NT2/D1 (cell line): ENCODE measurements at regions not wholly inside any gene's neighbourhood (a gene's known extent, or its start where the extent isn't known, plus 50 kb on each side); places are given as distances from the start of the nearest gene placed in this dataset.

Source experiments
- SUZ12 ChIP-seq: IDR thresholded peaks from 2 replicates; pipeline ENCODE4 v1.6.1; 2011; ENCODE audit not compliant: insufficient read length, insufficient read depth; ENCODE audit errors: extremely low read depth
- ZNF274 ChIP-seq: IDR thresholded peaks from 2 replicates; pipeline ENCODE4 v1.6.1; 2011; ENCODE audit warnings: mild to moderate bottlenecking, low read depth, low read length

DNA sequence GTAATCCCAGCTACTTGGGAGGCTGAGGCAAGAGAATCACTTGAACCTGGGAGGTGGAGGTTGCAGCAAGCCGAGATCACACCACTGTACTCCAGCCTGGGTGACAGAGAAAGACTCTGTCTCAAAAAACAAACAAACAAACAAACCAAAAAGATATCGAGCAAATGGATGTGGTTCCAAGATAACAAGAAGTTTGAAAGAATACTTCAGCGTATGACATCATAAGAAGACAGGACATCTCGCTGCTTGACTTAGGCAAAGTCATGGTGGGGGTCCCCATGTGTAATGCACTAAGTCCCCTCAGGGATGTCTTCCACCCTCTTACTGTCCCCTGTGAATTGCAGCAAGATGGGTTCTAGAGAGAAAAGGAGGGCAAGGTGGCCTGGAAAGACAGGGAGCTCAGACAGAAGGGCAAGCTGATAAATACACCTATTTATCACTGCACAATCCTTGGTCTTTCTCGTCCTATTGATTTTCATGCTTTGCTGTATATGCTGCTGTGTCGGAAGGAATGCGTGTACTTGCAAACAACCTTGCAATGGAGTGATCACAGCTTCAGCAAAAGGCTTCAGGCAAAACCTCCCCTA is 115.0 kb downstream of the BDH1 start:
- TF ChIP-seq SUZ12 (no peak), ZNF274 (no peak)
